WTC11 (cell line): ENCODE measurements at regions not wholly inside any gene's neighbourhood (a gene's known extent, or its start where the extent isn't known, plus 50 kb on each side); places are given as distances from the start of the nearest gene placed in this dataset.

Source experiments
- CREM ChIP-seq: sonication (generic); formaldehyde crosslinking; IDR thresholded peaks from 2 replicates; pipeline ENCODE4 v1.8.1; 2022; ENCODE audit warnings: mild to moderate bottlenecking, missing genetic modification reagents, moderate library complexity
- FOXP1 ChIP-seq: sonication (generic); formaldehyde crosslinking; IDR thresholded peaks from 2 replicates; pipeline ENCODE4 v1.8.0; 2022; ENCODE audit warnings: missing genetic modification reagents, mild to moderate bottlenecking, moderate library complexity, borderline replicate concordance
- TF ChIP-seq, protein P1 (sequence below): fragments of 200-600 bp; IDR thresholded peaks from 2 replicates; pipeline ENCODE4 v1.8.0; 2022; ENCODE audit warnings: antibody characterized with exemption
- TF ChIP-seq, protein P2 (sequence below): sonication (generic); formaldehyde crosslinking; IDR thresholded peaks from 2 replicates; pipeline ENCODE4 v1.8.1; 2022; ENCODE audit warnings: low read depth, mild to moderate bottlenecking, moderate library complexity, missing genetic modification reagents, borderline replicate concordance
- TF ChIP-seq, protein P3 (sequence below): sonication (generic); formaldehyde crosslinking; IDR thresholded peaks from 2 replicates; pipeline ENCODE4 v1.8.1; 2023; ENCODE audit warnings: mild to moderate bottlenecking, missing genetic modification reagents, moderate library complexity

DNA sequence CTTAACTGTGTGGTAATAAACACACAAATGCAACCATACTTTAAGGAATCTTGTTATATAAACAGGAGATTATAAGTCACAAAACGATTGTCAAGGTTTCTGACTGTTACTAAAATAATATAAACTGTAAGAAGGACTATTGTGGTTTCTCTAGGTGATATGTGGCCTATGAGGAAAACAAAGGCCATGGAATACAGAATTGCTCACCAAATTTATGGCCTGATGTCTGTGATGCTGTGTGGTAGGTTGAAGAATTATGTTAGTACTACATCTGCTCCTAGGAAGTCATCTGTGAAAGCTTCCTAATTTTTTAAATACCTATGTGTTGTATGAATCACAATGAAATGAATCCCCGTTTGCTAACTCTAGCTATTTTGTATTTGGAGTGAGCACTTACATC, 875.4 kb upstream of the MAP3K7 start:
- TF ChIP-seq, protein P1, sequence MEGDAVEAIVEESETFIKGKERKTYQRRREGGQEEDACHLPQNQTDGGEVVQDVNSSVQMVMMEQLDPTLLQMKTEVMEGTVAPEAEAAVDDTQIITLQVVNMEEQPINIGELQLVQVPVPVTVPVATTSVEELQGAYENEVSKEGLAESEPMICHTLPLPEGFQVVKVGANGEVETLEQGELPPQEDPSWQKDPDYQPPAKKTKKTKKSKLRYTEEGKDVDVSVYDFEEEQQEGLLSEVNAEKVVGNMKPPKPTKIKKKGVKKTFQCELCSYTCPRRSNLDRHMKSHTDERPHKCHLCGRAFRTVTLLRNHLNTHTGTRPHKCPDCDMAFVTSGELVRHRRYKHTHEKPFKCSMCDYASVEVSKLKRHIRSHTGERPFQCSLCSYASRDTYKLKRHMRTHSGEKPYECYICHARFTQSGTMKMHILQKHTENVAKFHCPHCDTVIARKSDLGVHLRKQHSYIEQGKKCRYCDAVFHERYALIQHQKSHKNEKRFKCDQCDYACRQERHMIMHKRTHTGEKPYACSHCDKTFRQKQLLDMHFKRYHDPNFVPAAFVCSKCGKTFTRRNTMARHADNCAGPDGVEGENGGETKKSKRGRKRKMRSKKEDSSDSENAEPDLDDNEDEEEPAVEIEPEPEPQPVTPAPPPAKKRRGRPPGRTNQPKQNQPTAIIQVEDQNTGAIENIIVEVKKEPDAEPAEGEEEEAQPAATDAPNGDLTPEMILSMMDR, result no peak
- no peak for TF ChIP-seq FOXP1 (CRISPR knock-in tag)
- TF ChIP-seq, protein P2, sequence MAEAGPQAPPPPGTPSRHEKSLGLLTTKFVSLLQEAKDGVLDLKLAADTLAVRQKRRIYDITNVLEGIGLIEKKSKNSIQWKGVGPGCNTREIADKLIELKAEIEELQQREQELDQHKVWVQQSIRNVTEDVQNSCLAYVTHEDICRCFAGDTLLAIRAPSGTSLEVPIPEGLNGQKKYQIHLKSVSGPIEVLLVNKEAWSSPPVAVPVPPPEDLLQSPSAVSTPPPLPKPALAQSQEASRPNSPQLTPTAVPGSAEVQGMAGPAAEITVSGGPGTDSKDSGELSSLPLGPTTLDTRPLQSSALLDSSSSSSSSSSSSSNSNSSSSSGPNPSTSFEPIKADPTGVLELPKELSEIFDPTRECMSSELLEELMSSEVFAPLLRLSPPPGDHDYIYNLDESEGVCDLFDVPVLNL (CRISPR knock-in tag), result no peak
- TF ChIP-seq, protein P3, sequence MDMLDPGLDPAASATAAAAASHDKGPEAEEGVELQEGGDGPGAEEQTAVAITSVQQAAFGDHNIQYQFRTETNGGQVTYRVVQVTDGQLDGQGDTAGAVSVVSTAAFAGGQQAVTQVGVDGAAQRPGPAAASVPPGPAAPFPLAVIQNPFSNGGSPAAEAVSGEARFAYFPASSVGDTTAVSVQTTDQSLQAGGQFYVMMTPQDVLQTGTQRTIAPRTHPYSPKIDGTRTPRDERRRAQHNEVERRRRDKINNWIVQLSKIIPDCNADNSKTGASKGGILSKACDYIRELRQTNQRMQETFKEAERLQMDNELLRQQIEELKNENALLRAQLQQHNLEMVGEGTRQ (CRISPR knock-in tag), result no peak
- TF ChIP-seq CREM (CRISPR knock-in tag), result no peak
